ENCODE measurements at regions not wholly inside any gene's neighbourhood (a gene's known extent, or its start where the extent isn't known, plus 50 kb on each side); places are given as distances from the start of the nearest gene placed in this dataset.

GRCh38 chr1:208717525-208717924 is 473.3 kb upstream of the PLXNA2 start:
- H3K4me3 ChIP-seq: no peak overlapping the region
- in situ Hi-C loops (cut with MboI; ENCODE audit: low pct_ligation_motif_present in 1 of 4, low pct_unique_long_range_greater_than_20kb in 1 of 4, low sequenced_read_pairs in 3 of 4) (no loop called here), intact Hi-C loops (cut with DNase I; ENCODE audit: low total_unique reads) (no loop called here)
- no peak for TF ChIP-seq POLR2AphosphoS5 (IDR thresholded peaks at IDR 0.05)
- no peak for TF ChIP-seq CTCF (IDR thresholded peaks at IDR 0.05)
- no peak for TF ChIP-seq EP300 (IDR thresholded peaks at IDR 0.05; ENCODE audit: low read depth)
- TF ChIP-seq POLR2A (IDR thresholded peaks at IDR 0.05): no peak
- no peak for DNase-seq
- no peaks in the 10 kb centered on the region for H3K36me3 ChIP-seq
- 75 to 86% methylated on average over 5 of the region's 5 CpGs for WGBS, 2 donors (ENCODE audit: low coverage in 1 of 2)
- peaks cover 4 to 11% of the 10 kb centered on the region in 2 donors for H3K9me3 ChIP-seq
- no peak overlapping the region for H3K27ac ChIP-seq
- H3K27me3 ChIP-seq: no peaks in the 10 kb centered on the region
- H3K4me1 ChIP-seq: no peaks in the 10 kb centered on the region

- Histone ChIP-seq H3K27me3 (no peaks in the 10 kb centered on the region), H3K9me3 (peaks cover 8 to 20% of the 10 kb centered on the region in 2 donors), H3K4me3 (no peak overlapping the region), H3K36me3 (no peaks in the 10 kb centered on the region), H3K4me1 (no peaks in the 10 kb centered on the region), H3K27ac (no peak overlapping the region)
- in situ Hi-C loops (cut with MboI; ENCODE audit: low pct_ligation_motif_present in 1 of 4, low pct_unique_long_range_greater_than_20kb in 1 of 4, low sequenced_read_pairs in 3 of 4) (no loop called here), intact Hi-C loops (cut with DNase I; ENCODE audit: low total_unique reads) (no loop called here)
- DNase-seq: no peak
- TF ChIP-seq POLR2AphosphoS5 (IDR thresholded peaks at IDR 0.05) (no peak), EP300 (IDR thresholded peaks at IDR 0.05; ENCODE audit: low read depth) (no peak), POLR2A (IDR thresholded peaks at IDR 0.05) (no peak), CTCF (IDR thresholded peaks at IDR 0.05) (no peak)
These were observed 478.4 kb upstream of the PLXNA2 start for GRCh38 chr1:208722592-208722991.

- TF ChIP-seq POLR2A (IDR thresholded peaks at IDR 0.05) (no peak), CTCF (IDR thresholded peaks at IDR 0.05) (no peak), EP300 (IDR thresholded peaks at IDR 0.05; ENCODE audit: low read depth) (no peak), POLR2AphosphoS5 (IDR thresholded peaks at IDR 0.05) (no peak)
- in situ Hi-C loops (cut with MboI; ENCODE audit: low pct_ligation_motif_present in 1 of 4, low pct_unique_long_range_greater_than_20kb in 1 of 4, low sequenced_read_pairs in 3 of 4): no loop called here
- 42 to 58% methylated on average over 1 of the region's 1 CpG for WGBS, 2 donors (ENCODE audit: low coverage in 1 of 2)
These were observed 479.9 kb upstream of the PLXNA2 start for GRCh38 chr1:208724079-208724478.

GRCh38 chr1:208728815-208729214 is 484.6 kb upstream of the PLXNA2 start:
- H3K27me3 ChIP-seq: no peaks in the 10 kb centered on the region
- H3K4me3 ChIP-seq: no peak overlapping the region
- in situ Hi-C loops (cut with MboI; ENCODE audit: low pct_ligation_motif_present in 1 of 4, low pct_unique_long_range_greater_than_20kb in 1 of 4, low sequenced_read_pairs in 3 of 4) (no loop called here), intact Hi-C loops (cut with DNase I; ENCODE audit: low total_unique reads) (no loop called here)
- no peak for TF ChIP-seq POLR2A (IDR thresholded peaks at IDR 0.05)
- no peak for TF ChIP-seq POLR2AphosphoS5 (IDR thresholded peaks at IDR 0.05)
- no peak for TF ChIP-seq EP300 (IDR thresholded peaks at IDR 0.05; ENCODE audit: low read depth)
- TF ChIP-seq CTCF (IDR thresholded peaks at IDR 0.05): no peak
- 100% methylated on average over 1 of the region's 1 CpG; no CpG with 5 or more reads in 1 of the 2 donors for WGBS, 2 donors (ENCODE audit: low coverage in 1 of 2)
- no peaks in the 10 kb centered on the region for H3K9me3 ChIP-seq
- no peak overlapping the region for H3K27ac ChIP-seq
- H3K36me3 ChIP-seq: no peaks in the 10 kb centered on the region
- no peaks in the 10 kb centered on the region for H3K4me1 ChIP-seq
- no peak for DNase-seq

More at GRCh38 chr1:208724079-208724478, 479.9 kb upstream of the PLXNA2 start:
- Histone ChIP-seq H3K4me3 (no peak overlapping the region), H3K4me1 (no peaks in the 10 kb centered on the region), H3K27ac (no peak overlapping the region), H3K36me3 (no peaks in the 10 kb centered on the region), H3K9me3 (peaks cover 8 to 20% of the 10 kb centered on the region in 2 donors), H3K27me3 (no peaks in the 10 kb centered on the region)
- intact Hi-C loops (cut with DNase I; ENCODE audit: low total_unique reads): no loop called here
- no peak for DNase-seq
